Esophagus squamous epithelium (tissue), 4 donors: ENCODE measurements at regions not wholly inside any gene's neighbourhood (a gene's known extent, or its start where the extent isn't known, plus 50 kb on each side); places are given as distances from the start of the nearest gene placed in this dataset.

Experiments
- POLR2A ChIP-seq, 4 donors: fragments of 450-650 bp; IDR thresholded peaks; one replicate each; pipeline ENCODE4 v1.6.1; 2017; ENCODE audit warnings: antibody characterized with exemption in 4 of 4, mild to moderate bottlenecking in 4 of 4, moderate library complexity in 3 of 4
- TF ChIP-seq, protein P1 (sequence below), 6 experiments: fragments of 450-650 bp in 4 of 6; fragments of 200-600 bp in 2 of 6; sonication (generic) in 2 of 6; IDR thresholded peaks; one replicate each; pipeline ENCODE4 v1.5.1; 2016 to 2019; ENCODE audit warnings: antibody characterized with exemption in 6 of 6, mild to moderate bottlenecking in 4 of 6, moderate library complexity in 4 of 6

DNA sequence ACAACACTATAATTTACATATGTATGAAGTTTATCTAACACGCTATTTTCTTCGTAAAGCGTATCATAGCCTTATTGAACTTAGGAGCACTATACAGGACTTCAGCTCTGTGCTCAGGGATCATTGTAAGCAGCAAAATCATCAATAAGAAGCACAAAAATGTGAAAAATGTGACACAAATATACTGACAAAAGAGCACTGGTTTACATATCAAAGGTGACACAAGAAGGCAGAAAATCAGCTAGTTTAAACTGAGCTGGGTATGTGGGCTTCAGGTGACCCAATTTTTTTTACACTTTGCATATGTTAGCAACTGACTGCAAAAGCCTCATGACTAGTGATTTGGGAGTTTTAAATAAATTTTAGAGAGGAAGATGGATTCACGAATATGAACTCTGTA, 215.2 kb upstream of the CHORDC1 start:
- TF ChIP-seq, protein P1, sequence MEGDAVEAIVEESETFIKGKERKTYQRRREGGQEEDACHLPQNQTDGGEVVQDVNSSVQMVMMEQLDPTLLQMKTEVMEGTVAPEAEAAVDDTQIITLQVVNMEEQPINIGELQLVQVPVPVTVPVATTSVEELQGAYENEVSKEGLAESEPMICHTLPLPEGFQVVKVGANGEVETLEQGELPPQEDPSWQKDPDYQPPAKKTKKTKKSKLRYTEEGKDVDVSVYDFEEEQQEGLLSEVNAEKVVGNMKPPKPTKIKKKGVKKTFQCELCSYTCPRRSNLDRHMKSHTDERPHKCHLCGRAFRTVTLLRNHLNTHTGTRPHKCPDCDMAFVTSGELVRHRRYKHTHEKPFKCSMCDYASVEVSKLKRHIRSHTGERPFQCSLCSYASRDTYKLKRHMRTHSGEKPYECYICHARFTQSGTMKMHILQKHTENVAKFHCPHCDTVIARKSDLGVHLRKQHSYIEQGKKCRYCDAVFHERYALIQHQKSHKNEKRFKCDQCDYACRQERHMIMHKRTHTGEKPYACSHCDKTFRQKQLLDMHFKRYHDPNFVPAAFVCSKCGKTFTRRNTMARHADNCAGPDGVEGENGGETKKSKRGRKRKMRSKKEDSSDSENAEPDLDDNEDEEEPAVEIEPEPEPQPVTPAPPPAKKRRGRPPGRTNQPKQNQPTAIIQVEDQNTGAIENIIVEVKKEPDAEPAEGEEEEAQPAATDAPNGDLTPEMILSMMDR (IDR thresholded peaks at IDR 0.05) = no peak
- TF ChIP-seq POLR2A (IDR thresholded peaks at IDR 0.05) = no peak
